IMR-90 (cell line): ENCODE measurements at regions not wholly inside any gene's neighbourhood (a gene's known extent, or its start where the extent isn't known, plus 50 kb on each side); places are given as distances from the start of the nearest gene placed in this dataset.
"Not testable (repeated sequence)": the region's sequence is repeated elsewhere in the genome, so short reads cannot be mapped to it uniquely, and the experiment has no call there.

Source experiments
- ATAC-seq: fragments of 200-7000 bp; cut with Tn5 transposase; 2 replicates; pipeline ENCODE4 v1.9.1; 2020; ENCODE audit warnings: low read depth, mild to moderate bottlenecking, moderate library complexity
- BruUV-seq: library from RNA; stranded (reverse); fragments of 400-500 nt; replicated peaks from 2 replicates; lab custom pipeline; 2021; lab: Mats Ljungman, UMichigan
- CTCF ChIA-PET: fragments of 300-600 bp; formaldehyde crosslinking; extraction: SDS; loops from one replicate; lab custom pipeline; 2021; ENCODE audit warnings: antibody characterized with exemption; lab: Yijun Ruan, JAX
- POLR2A ChIA-PET: fragments of 300-600 bp; sonication (Branson Sonifier 250); formaldehyde crosslinking; loops from one replicate; lab custom pipeline; 2022; ENCODE audit warnings: antibody characterized with exemption; ENCODE audit not compliant: unreplicated experiment; lab: Charles Lee
- DNase-seq: peaks from one replicate; pipeline ENCODE4 v3.0.0; 2013
- H2AFZ ChIP-seq: replicated peaks from 2 replicates; pipeline ENCODE3; 2013; ENCODE audit warnings: low read length, mild to moderate bottlenecking; ENCODE audit not compliant: poor library complexity
- H2AK5ac ChIP-seq: 2 replicates; pipeline ENCODE4 v1.6.1; 2013; ENCODE audit warnings: low read depth, low read length, inconsistent platforms
- H2AK9ac ChIP-seq: replicated peaks from 2 replicates; pipeline ENCODE3; 2013; ENCODE audit warnings: mild to moderate bottlenecking, low read depth, low read length, moderate library complexity; ENCODE audit not compliant: poor library complexity
- H2BK120ac ChIP-seq: 2 replicates; pipeline ENCODE4 v1.6.1; 2013; ENCODE audit warnings: low read depth, low read length, inconsistent platforms
- H2BK15ac ChIP-seq: 3 replicates; pipeline ENCODE4 v1.6.1; 2013; ENCODE audit warnings: low read depth, low read length, inconsistent platforms
- H2BK20ac ChIP-seq: 2 replicates; pipeline ENCODE4 v1.6.1; 2013; ENCODE audit warnings: low read depth, mild to moderate bottlenecking, inconsistent platforms, low read length, moderate library complexity
- H2BK5ac ChIP-seq: 2 replicates; pipeline ENCODE4 v1.6.1; 2013; ENCODE audit warnings: mild to moderate bottlenecking, low read depth, low read length, inconsistent platforms; ENCODE audit not compliant: poor library complexity, severe bottlenecking
- H3K14ac ChIP-seq: replicated peaks from 2 replicates; pipeline ENCODE4 v1.6.1; 2013; ENCODE audit warnings: low read depth, low read length, inconsistent platforms
- H3K18ac ChIP-seq: 2 replicates; pipeline ENCODE4 v1.6.1; 2013; ENCODE audit warnings: low read depth, low read length, control low read depth
- H3K23ac ChIP-seq: 2 replicates; pipeline ENCODE4 v1.6.1; 2013; ENCODE audit warnings: low read depth, low read length, inconsistent platforms
- H3K27ac ChIP-seq: 2 replicates; pipeline ENCODE4 v1.5.1; 2013; ENCODE audit warnings: mild to moderate bottlenecking, control low read depth, low read length; ENCODE audit not compliant: insufficient read depth
- H3K27me3 ChIP-seq: 2 replicates; pipeline ENCODE4 v1.6.1; 2013; ENCODE audit warnings: low read length; ENCODE audit not compliant: control insufficient read depth, insufficient read depth
- H3K36me3 ChIP-seq: 2 replicates; pipeline ENCODE4 v1.6.1; 2013; ENCODE audit warnings: low read length, mixed read lengths; ENCODE audit not compliant: control insufficient read depth, insufficient read depth
- H3K4ac ChIP-seq: 2 replicates; pipeline ENCODE4 v1.6.1; 2013; ENCODE audit warnings: low read depth, low read length, inconsistent platforms
- H3K4me1 ChIP-seq: 2 replicates; pipeline ENCODE4 v1.6.1; 2013; ENCODE audit warnings: low read length, mixed read lengths; ENCODE audit not compliant: control insufficient read depth, insufficient read depth
- H3K4me2 ChIP-seq: 2 replicates; pipeline ENCODE4 v1.6.1; 2013; ENCODE audit warnings: low read depth, mild to moderate bottlenecking, control low read depth, low read length, moderate library complexity
- H3K4me3 ChIP-seq: 2 replicates; pipeline ENCODE4 v1.5.1; 2013; ENCODE audit warnings: low read depth, mild to moderate bottlenecking, control low read depth, low read length, moderate library complexity; ENCODE audit not compliant: insufficient read depth
- H3K56ac ChIP-seq: 2 replicates; pipeline ENCODE4 v1.6.1; 2013; ENCODE audit warnings: low read length, inconsistent platforms; ENCODE audit not compliant: insufficient read depth; ENCODE audit errors: extremely low read depth
- H3K79me1 ChIP-seq, 2 experiments: 2 replicates each; pipeline ENCODE4 v1.6.1; 2013; ENCODE audit warnings: low read length in 2 of 2, inconsistent platforms in 1 of 2, low read depth in 1 of 2
- H3K9ac ChIP-seq: 2 replicates; pipeline ENCODE4 v1.6.1; 2013; ENCODE audit warnings: low read depth, low read length, control low read depth
- H3K9me1 ChIP-seq: 2 replicates; pipeline ENCODE4 v1.6.1; 2013; ENCODE audit warnings: low read length, inconsistent platforms; ENCODE audit not compliant: insufficient read depth
- H3K9me3 ChIP-seq: 2 replicates; pipeline ENCODE4 v1.6.1; 2013; ENCODE audit warnings: low read length; ENCODE audit not compliant: control insufficient read depth, insufficient read depth
- H4K20me1 ChIP-seq: 2 replicates; pipeline ENCODE4 v1.6.1; 2013; ENCODE audit warnings: low read length, inconsistent platforms; ENCODE audit not compliant: insufficient read depth
- H4K5ac ChIP-seq: 2 replicates; pipeline ENCODE4 v1.6.1; 2013; ENCODE audit warnings: mild to moderate bottlenecking, low read depth, low read length, control low read depth
- H4K8ac ChIP-seq, 2 experiments: 2 replicates each; pipeline ENCODE4 v1.6.1; 2013; ENCODE audit warnings: low read depth in 2 of 2, low read length in 2 of 2, control low read depth in 1 of 2, inconsistent platforms in 1 of 2
- H4K91ac ChIP-seq: 2 replicates; pipeline ENCODE4 v1.6.1; 2013; ENCODE audit warnings: low read depth, low read length, inconsistent platforms; ENCODE audit not compliant: insufficient read depth
- WGBS, 2 experiments: methylation state at CpG; one replicate each; pipeline versions ENCODE4 v1.1.5 to v1.1.7; 2013; ENCODE audit warnings: missing lambda C conversion rate in 2 of 2; ENCODE audit not compliant: insufficient read length in 1 of 2; ENCODE audit errors: extremely low coverage in 2 of 2; 5-methylcytosine and 5-hydroxymethylcytosine counted together
- dilution Hi-C: fragments of 300-500 bp; cut with HindIII; formaldehyde crosslinking; loops from one replicate; pipeline ENCODE4 v1.14.3; 2018; ENCODE audit warnings: low sequenced_read_pairs; ENCODE audit not compliant: unreplicated experiment
- in situ Hi-C: fragments of 300-500 bp; cut with MboI; formaldehyde crosslinking; loops from 3 replicates; pipeline ENCODE4 v1.14.3; 2019; ENCODE audit warnings: low sequenced_read_pairs, inconsistent platforms, mixed read lengths
- intact Hi-C: fragments of 100-400 bp; cut with micrococcal nuclease; formaldehyde crosslinking; loops from 2 replicates; pipeline ENCODE4 v1.10.0; 2022

DNA sequence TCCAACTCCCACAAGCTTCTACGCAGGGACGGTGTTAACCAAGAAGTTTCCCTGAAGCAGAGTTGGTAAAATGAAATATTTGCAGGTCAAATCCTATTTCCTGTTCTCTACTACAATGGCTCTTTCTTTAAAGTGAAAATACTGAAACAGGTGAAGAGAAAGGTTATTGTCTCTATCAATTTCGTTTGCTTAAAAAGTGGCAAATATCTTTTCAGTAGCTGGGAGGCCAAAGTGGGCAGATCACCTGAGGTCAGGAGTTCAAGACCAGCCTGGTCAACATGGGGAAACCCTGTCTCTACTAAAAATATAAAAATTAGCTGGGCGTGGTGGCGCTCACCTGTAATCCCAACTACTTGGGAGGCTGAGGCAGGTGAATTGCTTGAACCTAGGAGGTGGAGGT, 134.2 kb upstream of the TPM1 start:
- H3K9me3 ChIP-seq, H2BK120ac ChIP-seq, H3K4me2 ChIP-seq, H2BK15ac ChIP-seq, H3K4me3 ChIP-seq, H3K36me3 ChIP-seq, dilution Hi-C loops, BruUV-seq, H3K56ac ChIP-seq, H3K18ac ChIP-seq, H3K79me1 ChIP-seq, CTCF ChIA-PET, H3K14ac ChIP-seq, H4K5ac ChIP-seq, H2BK20ac ChIP-seq, H3K23ac ChIP-seq, H3K9me1 ChIP-seq, H4K8ac ChIP-seq, DNase-seq, H4K91ac ChIP-seq, H2AK9ac ChIP-seq, H2BK5ac ChIP-seq, intact Hi-C loops, H2AK5ac ChIP-seq, H2AFZ ChIP-seq, H3K9ac ChIP-seq, H3K27me3 ChIP-seq, H3K27ac ChIP-seq, H3K4me1 ChIP-seq, H4K20me1 ChIP-seq, in situ Hi-C loops, POLR2A ChIA-PET, ATAC-seq, H3K4ac ChIP-seq: not testable (repeated sequence)
- no CpG with 5 or more reads among the region's 5 CpGs for WGBS, 2 experiments
